ENCODE measurements at regions not wholly inside any gene's neighbourhood (a gene's known extent, or its start where the extent isn't known, plus 50 kb on each side); places are given as distances from the start of the nearest gene placed in this dataset.

DNA sequence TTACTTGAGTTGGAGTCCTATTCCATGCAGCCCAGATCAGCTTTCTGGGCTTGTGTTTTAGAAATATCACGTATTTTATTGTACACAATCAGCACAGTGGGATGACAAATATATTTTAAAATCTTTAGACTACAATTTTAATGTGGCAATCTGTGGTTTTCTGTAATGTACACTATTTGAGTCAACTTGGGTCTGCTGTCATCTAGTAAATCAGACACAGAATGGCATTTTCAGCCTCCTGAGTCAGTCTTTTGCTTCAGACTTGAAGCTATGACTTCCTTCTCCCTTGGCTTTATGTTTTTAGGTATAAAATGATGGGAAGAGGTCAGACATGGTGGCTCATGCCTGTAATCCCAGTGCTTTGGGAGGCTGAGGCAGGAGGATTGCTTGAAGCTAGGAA lies 232.1 kb downstream of the NECTIN3 start:
- Histone ChIP-seq H3K36me3 (no peaks in the 10 kb centered on the region), H3K9me3 (no peaks in the 10 kb centered on the region), H3K4me1 (no peaks in the 10 kb centered on the region), H3K4me3 (no peak overlapping the region), H3K27me3 (no peaks in the 10 kb centered on the region), H3K27ac (no peak overlapping the region)
- no peak for DNase-seq
- WGBS, 2 donors: 59 to 63% methylated on average over 1 of the region's 1 CpG
- intact Hi-C loops (cut with DNase I): no loop called here
- no peak for TF ChIP-seq POLR2A (IDR thresholded peaks at IDR 0.05)
- TF ChIP-seq, protein P1, sequence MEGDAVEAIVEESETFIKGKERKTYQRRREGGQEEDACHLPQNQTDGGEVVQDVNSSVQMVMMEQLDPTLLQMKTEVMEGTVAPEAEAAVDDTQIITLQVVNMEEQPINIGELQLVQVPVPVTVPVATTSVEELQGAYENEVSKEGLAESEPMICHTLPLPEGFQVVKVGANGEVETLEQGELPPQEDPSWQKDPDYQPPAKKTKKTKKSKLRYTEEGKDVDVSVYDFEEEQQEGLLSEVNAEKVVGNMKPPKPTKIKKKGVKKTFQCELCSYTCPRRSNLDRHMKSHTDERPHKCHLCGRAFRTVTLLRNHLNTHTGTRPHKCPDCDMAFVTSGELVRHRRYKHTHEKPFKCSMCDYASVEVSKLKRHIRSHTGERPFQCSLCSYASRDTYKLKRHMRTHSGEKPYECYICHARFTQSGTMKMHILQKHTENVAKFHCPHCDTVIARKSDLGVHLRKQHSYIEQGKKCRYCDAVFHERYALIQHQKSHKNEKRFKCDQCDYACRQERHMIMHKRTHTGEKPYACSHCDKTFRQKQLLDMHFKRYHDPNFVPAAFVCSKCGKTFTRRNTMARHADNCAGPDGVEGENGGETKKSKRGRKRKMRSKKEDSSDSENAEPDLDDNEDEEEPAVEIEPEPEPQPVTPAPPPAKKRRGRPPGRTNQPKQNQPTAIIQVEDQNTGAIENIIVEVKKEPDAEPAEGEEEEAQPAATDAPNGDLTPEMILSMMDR (IDR thresholded peaks at IDR 0.05): no peak

DNA sequence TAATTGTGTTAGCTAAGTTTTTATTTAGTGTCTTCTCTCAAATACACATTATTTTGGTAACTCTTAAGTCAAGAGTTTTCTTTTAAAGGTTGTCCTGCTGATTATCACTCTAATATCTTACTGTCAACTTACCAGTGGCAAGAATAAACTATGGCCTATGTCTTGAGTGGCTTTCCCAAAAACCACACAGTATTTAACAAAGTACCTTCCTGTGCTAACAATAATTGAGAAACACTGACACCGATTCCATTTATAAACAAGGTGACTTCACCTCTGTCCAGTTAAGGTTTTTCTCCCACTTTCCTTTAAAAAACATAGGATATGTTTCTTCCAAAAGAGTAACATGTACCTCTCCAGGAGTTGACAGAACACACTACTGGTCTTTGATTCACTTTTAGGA lies 234.3 kb upstream of the CD96 start:
- peaks cover 0 to 13% (median 0%) of the 10 kb centered on the region in 3 donors for H3K4me1 ChIP-seq
- H3K9me3 ChIP-seq: no peaks in the 10 kb centered on the region
- no peak overlapping the region for H3K4me3 ChIP-seq
- no peak for DNase-seq
- H3K36me3 ChIP-seq: no peaks in the 10 kb centered on the region
- TF ChIP-seq, protein P1 (IDR thresholded peaks at IDR 0.05): no peak
- TF ChIP-seq POLR2A (IDR thresholded peaks at IDR 0.05): no peak
- WGBS, 2 donors: 80 to 87% methylated on average over 1 of the region's 1 CpG
- intact Hi-C loops (cut with DNase I): no loop called here
- no peak overlapping the region for H3K27ac ChIP-seq
- H3K27me3 ChIP-seq: no peaks in the 10 kb centered on the region

DNA sequence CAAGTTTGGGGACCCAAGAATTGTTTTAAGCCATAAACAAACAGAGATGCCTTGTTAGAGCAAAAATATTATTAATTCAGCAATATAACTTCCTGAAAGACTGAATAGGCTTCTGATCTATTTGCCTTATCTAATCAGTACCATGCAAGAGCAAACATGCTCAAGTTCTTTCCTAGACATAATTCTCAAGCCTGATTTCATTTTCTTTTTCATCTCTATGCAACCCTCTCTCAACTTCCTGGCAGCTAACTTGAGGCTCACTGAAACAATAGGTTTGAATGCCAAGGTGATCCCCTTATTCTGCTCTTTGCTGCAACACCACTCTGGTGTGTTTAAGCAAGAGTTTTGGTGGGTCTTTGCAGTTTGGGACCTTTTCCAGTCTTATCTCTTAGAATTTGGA lies 230.9 kb upstream of the CD96 start:
- H3K4me1 ChIP-seq: peaks cover 0 to 25% (median 6%) of the 10 kb centered on the region in 3 donors
- no peaks in the 10 kb centered on the region for H3K9me3 ChIP-seq
- TF ChIP-seq, protein P1 (IDR thresholded peaks at IDR 0.05): no peak
- no peak for TF ChIP-seq POLR2A (IDR thresholded peaks at IDR 0.05)
- DNase-seq: no peak
- no peak overlapping the region for H3K4me3 ChIP-seq
- H3K36me3 ChIP-seq: no peaks in the 10 kb centered on the region
- intact Hi-C loops (cut with DNase I): no loop called here
- no peaks in the 10 kb centered on the region for H3K27me3 ChIP-seq
- H3K27ac ChIP-seq: no peak overlapping the region

DNA sequence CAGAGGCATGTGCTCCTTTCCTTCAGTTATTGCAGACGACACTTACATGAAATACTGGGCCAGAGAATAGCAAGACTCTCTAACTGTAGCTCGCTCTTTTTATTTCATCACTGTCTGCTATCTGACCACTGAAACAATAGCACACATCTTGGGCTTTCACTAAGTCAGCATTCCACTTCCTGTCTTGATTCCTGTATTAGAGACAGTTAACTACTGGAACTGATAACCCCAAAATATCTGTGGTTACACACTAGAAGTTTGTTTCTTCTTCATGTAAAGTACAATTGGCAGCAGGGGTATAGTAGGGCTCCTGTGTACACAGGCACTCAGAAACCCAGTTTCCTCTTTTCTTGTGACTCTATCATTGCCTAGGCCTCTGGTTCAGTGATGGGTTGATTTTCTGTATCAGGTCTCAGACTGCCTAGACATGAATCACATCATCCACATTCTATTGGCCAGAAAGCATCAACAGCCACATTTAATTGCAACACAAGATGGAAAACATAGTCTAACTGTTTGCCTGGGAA lies 230.2 kb upstream of the CD96 start:
- Histone ChIP-seq H3K4me3 (no peak overlapping the region), H3K27me3 (no peaks in the 10 kb centered on the region), H3K9me3 (no peaks in the 10 kb centered on the region), H3K36me3 (no peaks in the 10 kb centered on the region), H3K4me1 (peaks cover 0 to 25% (median 6%) of the 10 kb centered on the region in 3 donors), H3K27ac (no peak overlapping the region)
- TF ChIP-seq, protein P1 (IDR thresholded peaks at IDR 0.05): no peak
- no peak for TF ChIP-seq POLR2A (IDR thresholded peaks at IDR 0.05)
- DNase-seq: no peak
- intact Hi-C loops (cut with DNase I): no loop called here
- 53 to 70% methylated on average over 2 of the region's 2 CpGs for WGBS, 2 donors

DNA sequence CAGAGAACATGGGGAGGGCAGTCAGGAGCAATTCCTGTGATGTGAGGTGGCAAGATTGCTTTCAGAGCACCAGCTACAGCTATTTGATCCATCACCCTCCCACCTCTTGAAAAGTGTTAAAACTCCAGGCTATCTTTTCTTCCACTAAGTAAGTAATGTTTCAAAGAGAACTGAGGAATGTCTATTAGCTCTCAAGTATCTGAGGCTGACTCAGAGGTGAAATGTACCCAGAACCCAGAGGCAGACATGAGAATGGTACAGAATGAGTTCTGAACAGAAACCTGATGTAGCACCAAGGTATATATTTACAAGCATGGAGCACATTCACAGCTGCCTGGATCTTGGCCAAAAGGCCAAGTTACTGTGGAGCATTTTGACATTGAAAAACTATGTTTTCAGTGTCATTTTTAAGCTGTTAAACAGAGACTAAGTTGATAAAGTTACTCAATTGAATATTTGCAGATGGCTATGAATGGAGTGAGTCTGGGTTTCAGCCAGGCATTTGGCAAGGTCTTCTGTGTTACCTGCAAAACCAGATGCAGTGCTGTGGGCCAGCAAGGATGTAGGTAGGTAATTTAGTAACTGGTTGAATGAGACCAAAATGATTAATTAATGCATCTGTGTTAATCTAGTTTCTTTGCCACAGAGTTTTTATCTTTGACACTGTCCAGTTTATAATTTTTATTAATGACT lies 227.7 kb upstream of the CD96 start:
- Histone ChIP-seq H3K27ac (no peak overlapping the region), H3K27me3 (no peaks in the 10 kb centered on the region), H3K9me3 (no peaks in the 10 kb centered on the region), H3K36me3 (no peaks in the 10 kb centered on the region), H3K4me3 (no peak overlapping the region), H3K4me1 (peaks cover 0 to 25% (median 6%) of the 10 kb centered on the region in 3 donors)
- intact Hi-C loops (cut with DNase I): no loop called here
- no peak for DNase-seq
- no peak for TF ChIP-seq POLR2A (IDR thresholded peaks at IDR 0.05)
- TF ChIP-seq, protein P1 (IDR thresholded peaks at IDR 0.05): no peak

All from esophagus squamous epithelium (tissue), 5 donors.